Common myeloid progenitor, CD34-positive (primary cell): ENCODE measurements at regions not wholly inside any gene's neighbourhood (a gene's known extent, or its start where the extent isn't known, plus 50 kb on each side); places are given as distances from the start of the nearest gene placed in this dataset.
"Not testable (repeated sequence)": the region's sequence is repeated elsewhere in the genome, so short reads cannot be mapped to it uniquely, and the experiment has no call there.

ENCODE experiments used
- CTCF ChIA-PET: fragments of 350-600 bp; sonication (Branson Sonifier 250); formaldehyde crosslinking; loops from one replicate; lab custom pipeline; 2021; ENCODE audit warnings: antibody characterized with exemption; lab: Charles Lee
- POLR2A ChIA-PET: fragments of 350-600 bp; sonication (Branson Sonifier 250); formaldehyde crosslinking; loops from one replicate; lab custom pipeline; 2021; ENCODE audit warnings: antibody characterized with exemption; lab: Charles Lee
- DNase-seq, 3 donors: peaks; one replicate each; pipeline versions ENCODE4 v3.0.0 to v3.0.0-alpha.2; 2013
- H3K27ac ChIP-seq, 2 experiments: 1 replicate in 1 of 2; 2 replicates in 1 of 2; pipeline ENCODE4 v1.7.0; 2013; ENCODE audit warnings: inconsistent platforms in 2 of 2, low read length in 2 of 2, mild to moderate bottlenecking in 2 of 2, low read depth in 1 of 2, moderate library complexity in 1 of 2; ENCODE audit not compliant: severe bottlenecking in 2 of 2, insufficient read depth in 1 of 2, poor library complexity in 1 of 2
- H3K27me3 ChIP-seq, 5 experiments: replicated peaks in 2 of 5; 1 replicate in 3 of 5; 2 replicates in 2 of 5; pipeline versions ENCODE4 v1.6.1 to v1.7.0; 2013; ENCODE audit warnings: low read length in 4 of 5, mild to moderate bottlenecking in 2 of 5, moderate library complexity in 2 of 5, inconsistent platforms in 1 of 5; ENCODE audit not compliant: insufficient read depth in 5 of 5, control insufficient read depth in 4 of 5
- H3K36me3 ChIP-seq, 4 experiments: 1 replicate in 2 of 4; 2 replicates in 2 of 4; pipeline versions ENCODE4 v1.6.1 to v1.7.0; 2013; ENCODE audit warnings: low read length in 3 of 4, control low read depth in 1 of 4, mild to moderate bottlenecking in 1 of 4; ENCODE audit not compliant: control insufficient read depth in 4 of 4, insufficient read depth in 4 of 4
- H3K4me1 ChIP-seq, 4 experiments: 1 replicate in 3 of 4; 2 replicates in 1 of 4; pipeline versions ENCODE4 v1.6.1 to v1.7.1; 2013; ENCODE audit warnings: low read length in 3 of 4, mild to moderate bottlenecking in 3 of 4, control low read depth in 1 of 4, inconsistent platforms in 1 of 4, moderate library complexity in 1 of 4; ENCODE audit not compliant: control insufficient read depth in 4 of 4, insufficient read depth in 4 of 4; ENCODE audit errors: control extremely low read depth in 1 of 4
- H3K4me3 ChIP-seq, 7 experiments: 1 replicate in 4 of 7; 2 replicates in 3 of 7; pipeline versions ENCODE4 v1.5.1 to v1.7.0; 2013; ENCODE audit warnings: mild to moderate bottlenecking in 7 of 7, low read length in 6 of 7, moderate library complexity in 6 of 7, inconsistent platforms in 2 of 7, low read depth in 2 of 7, control low read depth in 1 of 7; ENCODE audit not compliant: insufficient read depth in 4 of 7, control insufficient read depth in 1 of 7; ENCODE audit errors: extremely low read depth in 1 of 7
- H3K9me3 ChIP-seq, 5 experiments: 1 replicate in 4 of 5; 2 replicates in 1 of 5; pipeline versions ENCODE4 v1.6.1 to v1.7.1; 2013; ENCODE audit warnings: low read length in 4 of 5, mild to moderate bottlenecking in 2 of 5, inconsistent platforms in 1 of 5, low read depth in 1 of 5, moderate library complexity in 1 of 5; ENCODE audit not compliant: control insufficient read depth in 4 of 5, insufficient read depth in 2 of 5; ENCODE audit errors: control extremely low read depth in 1 of 5
- WGBS: methylation state at CpG from one replicate; pipeline ENCODE4 v1.1.5; 2013; ENCODE audit not compliant: insufficient coverage; 5-methylcytosine and 5-hydroxymethylcytosine counted together

GRCh38 chr3:10725846-10726245 lies 90.2 kb upstream of the SLC6A11 start:
- H3K36me3 ChIP-seq: no peaks in the 10 kb centered on the region
- CTCF ChIA-PET: no interaction called here
- POLR2A ChIA-PET: no interaction called here
- H3K9me3 ChIP-seq: peaks cover 0 to 4% (median 0%) of the 10 kb centered on the region in 5 experiments
- H3K27ac ChIP-seq: no peak overlapping the region
- no peak for DNase-seq
- H3K27me3 ChIP-seq: peaks cover 0 to 29% (median 3%) of the 10 kb centered on the region in 5 experiments
- H3K4me3 ChIP-seq: no peak overlapping the region
- WGBS: 100% methylated on average over 5 of the region's 5 CpGs
- no peaks in the 10 kb centered on the region for H3K4me1 ChIP-seq

- POLR2A ChIA-PET: no interaction called here
- no peak overlapping the region for H3K27ac ChIP-seq
- no peak overlapping the region for H3K4me3 ChIP-seq
- H3K9me3 ChIP-seq: peaks cover 0 to 4% (median 0%) of the 10 kb centered on the region in 5 experiments
- H3K27me3 ChIP-seq: peaks cover 0 to 22% (median 3%) of the 10 kb centered on the region in 5 experiments
- CTCF ChIA-PET: no interaction called here
- H3K4me1 ChIP-seq: no peaks in the 10 kb centered on the region
- no peaks in the 10 kb centered on the region for H3K36me3 ChIP-seq
- DNase-seq: no peak
- 75% methylated on average over 1 of the region's 1 CpG for WGBS
Observed at GRCh38 chr3:10726787-10727186, 89.2 kb upstream of the SLC6A11 start.

GRCh38 chr3:10729439-10729838 lies 86.6 kb upstream of the SLC6A11 start:
- H3K4me1 ChIP-seq: no peaks in the 10 kb centered on the region
- POLR2A ChIA-PET: no interaction called here
- no peaks in the 10 kb centered on the region for H3K36me3 ChIP-seq
- H3K4me3 ChIP-seq: no peak overlapping the region
- peaks cover 0 to 16% (median 3%) of the 10 kb centered on the region in 5 experiments for H3K27me3 ChIP-seq
- WGBS: 90% methylated on average over 1 of the region's 2 CpGs
- peaks cover 6 to 27% (median 8%) of the 10 kb centered on the region in 5 experiments for H3K9me3 ChIP-seq
- CTCF ChIA-PET: interaction anchor here (1.1 to 3.7 kb wide), 2 partner anchors 10 to 39 kb away, joined by 3 to 24 read pairs; no protein-coding TSS in a partner anchor
- no peak overlapping the region for H3K27ac ChIP-seq
- DNase-seq: no peak

DNA sequence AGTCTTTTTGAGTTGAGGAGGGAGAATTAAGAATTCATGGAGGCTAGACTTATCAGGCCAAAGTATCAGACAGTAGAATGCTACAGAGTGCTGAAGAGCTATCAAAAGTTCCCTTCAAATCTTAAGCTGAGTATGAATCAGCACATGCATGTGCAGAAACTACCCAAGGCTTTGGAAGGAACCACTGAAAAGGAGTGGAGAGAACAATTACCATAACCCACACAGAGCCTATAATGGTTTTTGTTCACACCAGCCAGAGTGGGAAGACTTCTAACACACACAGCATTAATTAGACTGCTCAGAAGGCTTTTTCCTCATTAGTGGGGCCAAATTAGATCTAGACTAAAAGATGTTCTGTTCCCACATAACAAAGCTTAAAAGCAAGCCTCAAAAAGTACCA lies 83.7 kb upstream of the SLC6A11 start:
- peaks cover 2 to 17% (median 6%) of the 10 kb centered on the region in 5 experiments for H3K27me3 ChIP-seq
- CTCF ChIA-PET: no interaction called here
- H3K4me3 ChIP-seq: no peak overlapping the region
- H3K36me3 ChIP-seq: no peaks in the 10 kb centered on the region
- no peak for DNase-seq
- H3K27ac ChIP-seq: no peak overlapping the region
- H3K4me1 ChIP-seq: no peaks in the 10 kb centered on the region
- POLR2A ChIA-PET: no interaction called here
- H3K9me3 ChIP-seq: peaks cover 6 to 27% (median 8%) of the 10 kb centered on the region in 5 experiments

DNA sequence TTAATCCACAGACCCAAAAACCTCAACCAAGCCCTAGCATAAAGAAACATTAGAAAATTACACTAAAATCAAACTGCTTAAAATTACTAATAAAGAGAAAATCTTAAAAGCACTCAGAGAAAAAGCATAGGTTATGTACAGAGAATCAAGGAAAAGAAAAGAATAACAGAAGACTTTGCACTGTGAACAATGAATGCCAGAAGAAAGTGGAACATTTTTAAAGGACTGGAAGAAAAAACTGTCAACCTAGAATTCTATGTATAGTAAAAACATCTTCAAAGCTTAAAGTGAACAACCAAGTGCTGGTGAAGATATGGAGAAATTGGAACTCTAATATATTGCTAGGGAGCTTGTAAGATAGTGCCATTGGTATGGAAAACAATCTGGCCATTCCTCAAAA lies 82.7 kb upstream of the SLC6A11 start:
- Histone ChIP-seq H3K9me3 (peaks cover 6 to 27% (median 8%) of the 10 kb centered on the region in 5 experiments), H3K4me3 (no peak overlapping the region), H3K4me1 (peaks cover 0 to under 1% (median 0%) of the 10 kb centered on the region in 4 experiments), H3K27me3 (peaks cover 2 to 22% (median 12%) of the 10 kb centered on the region in 5 experiments), H3K36me3 (no peaks in the 10 kb centered on the region), H3K27ac (no peak overlapping the region)
- ChIA-PET CTCF (interaction anchor here (1.2 kb wide), 1 partner anchor 315 kb away, joined by 3 read pairs; no protein-coding TSS in a partner anchor), POLR2A (no interaction called here)
- no peak for DNase-seq

DNA sequence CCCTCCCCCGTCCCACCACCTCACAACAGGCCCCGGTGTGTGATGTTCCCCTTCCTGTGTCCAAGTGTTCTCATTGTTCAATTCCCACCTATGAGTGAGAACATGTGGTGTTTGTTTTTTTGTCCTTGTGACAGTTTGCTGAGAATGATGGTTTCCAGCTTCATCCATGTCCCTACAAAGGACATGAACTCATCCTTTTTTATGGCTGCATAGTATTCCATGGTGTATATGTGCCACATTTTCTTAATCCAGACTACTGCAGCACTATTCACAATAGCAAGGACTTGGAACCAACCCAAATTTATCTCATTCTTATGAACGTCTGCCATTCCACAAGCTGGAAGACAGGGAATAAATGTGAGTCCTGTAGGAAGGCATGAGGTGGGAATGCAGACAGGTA lies 79.6 kb upstream of the SLC6A11 start:
- CTCF ChIA-PET: interaction anchor here (4.9 to 5.0 kb wide), 2 partner anchors 18 to 319 kb away, joined by 37 to 50 read pairs; no protein-coding TSS in a partner anchor
- DNase-seq, POLR2A ChIA-PET, H3K36me3 ChIP-seq, H3K27ac ChIP-seq, H3K4me3 ChIP-seq, H3K4me1 ChIP-seq: not testable (repeated sequence)
- no CpG with 5 or more reads among the region's 3 CpGs for WGBS
- H3K27me3 ChIP-seq: peaks cover 2 to 30% (median 11%) of the 10 kb centered on the region in 5 experiments
- H3K9me3 ChIP-seq: peaks cover 6 to 23% (median 8%) of the 10 kb centered on the region in 5 experiments

- Histone ChIP-seq H3K27me3 (peaks cover 2 to 30% (median 11%) of the 10 kb centered on the region in 5 experiments), H3K36me3 (no peaks in the 10 kb centered on the region), H3K4me1 (peaks cover 0 to 8% (median 2%) of the 10 kb centered on the region in 4 experiments), H3K9me3 (peaks cover 6 to 16% (median 8%) of the 10 kb centered on the region in 5 experiments), H3K4me3 (no peak overlapping the region), H3K27ac (no peak overlapping the region)
- no peak for DNase-seq
- ChIA-PET POLR2A (no interaction called here), CTCF (interaction anchor here (0.9 to 5.0 kb wide), 13 partner anchors 9 to 398 kb away, joined by 3 to 50 read pairs (median 5); no protein-coding TSS in a partner anchor)
- WGBS: 93% methylated on average over 6 of the region's 7 CpGs
Observed at GRCh38 chr3:10737785-10738184, 78.2 kb upstream of the SLC6A11 start.
